ENCODE measurements at regions not wholly inside any gene's neighbourhood (a gene's known extent, or its start where the extent isn't known, plus 50 kb on each side); places are given as distances from the start of the nearest gene placed in this dataset.
"Not testable (repeated sequence)": the region's sequence is repeated elsewhere in the genome, so short reads cannot be mapped to it uniquely, and the experiment has no call there.

DNA sequence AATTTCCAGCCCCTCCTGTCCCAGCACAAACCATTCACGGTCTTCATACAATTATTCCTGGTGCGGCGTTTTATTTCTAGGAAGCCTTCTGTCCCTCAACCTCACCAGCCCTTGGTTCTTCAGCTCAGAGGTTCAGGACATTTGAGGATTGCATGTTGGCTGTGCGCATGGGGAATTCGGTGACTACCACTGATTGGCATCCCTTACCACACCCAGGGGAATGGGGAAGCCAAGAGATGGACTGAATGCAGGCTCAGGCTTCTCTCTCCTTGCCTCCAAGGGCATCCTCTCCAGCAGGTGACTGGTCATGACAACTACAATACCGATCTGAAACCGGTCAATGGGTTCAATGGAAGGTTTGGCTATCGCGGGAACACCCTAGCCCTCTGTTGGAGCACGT lies 153.8 kb downstream of the MTHFS start:
- Histone ChIP-seq H2AFZ (ENCODE audit: low read length) (no peak overlapping the region), H3K36me3 (ENCODE audit: control insufficient read depth, insufficient read depth, low read length) (no peaks in the 10 kb centered on the region), H3K9me3 (ENCODE audit: control insufficient read depth, insufficient read depth, low read depth, low read length) (no peaks in the 10 kb centered on the region), H3K27me3 (ENCODE audit: control insufficient read depth, insufficient read depth, low read length) (no peaks in the 10 kb centered on the region), H4K20me1 (ENCODE audit: control insufficient read depth, extremely low read depth, insufficient read depth, low read length) (no peaks in the 10 kb centered on the region), H3K4me3 (replicated peaks in 1 of 4; ENCODE audit: control extremely low read depth in 1 of 4, insufficient read depth in 1 of 4, low read depth in 3 of 4, low read length in 4 of 4) (no peak overlapping the region), H3K4me1 (ENCODE audit: control insufficient read depth, extremely low read depth, insufficient read depth, low read length) (no peaks in the 10 kb centered on the region), H3K9ac (ENCODE audit: insufficient read depth, low read length) (no peak overlapping the region), H3K79me2 (ENCODE audit: control insufficient read depth, insufficient read depth, low read length) (no peaks in the 10 kb centered on the region), H3K4me2 (ENCODE audit: extremely low read depth, insufficient read depth, low read length) (no peak overlapping the region), H3K27ac (ENCODE audit: insufficient read depth, low read length) (no peak overlapping the region)
- peak in 1 of 2 donors; percentile 18 for DNase-seq (ENCODE audit: low read depth in 2 of 2)
- TF ChIP-seq EZH2 (IDR thresholded peaks at IDR 0.05; ENCODE audit: low read length, missing control alignments) = no peak
- TF ChIP-seq CTCF (conservative IDR thresholded peaks at IDR 0.05 in 1 of 2, IDR thresholded peaks at IDR 0.05 in 1 of 2; ENCODE audit: low read depth in 1 of 2, low read length in 2 of 2) = no peak

- not testable (repeated sequence) for H2AFZ ChIP-seq (ENCODE audit: low read length); H3K27me3 ChIP-seq (ENCODE audit: control insufficient read depth, insufficient read depth, low read length); H3K36me3 ChIP-seq (ENCODE audit: control insufficient read depth, insufficient read depth, low read length); H3K4me1 ChIP-seq (ENCODE audit: control insufficient read depth, extremely low read depth, insufficient read depth, low read length); H3K79me2 ChIP-seq (ENCODE audit: control insufficient read depth, insufficient read depth, low read length); H3K27ac ChIP-seq (ENCODE audit: insufficient read depth, low read length); H3K9ac ChIP-seq (ENCODE audit: insufficient read depth, low read length); H3K4me3 ChIP-seq (replicated peaks in 1 of 4; ENCODE audit: control extremely low read depth in 1 of 4, insufficient read depth in 1 of 4, low read depth in 3 of 4, low read length in 4 of 4); H3K9me3 ChIP-seq (ENCODE audit: control insufficient read depth, insufficient read depth, low read depth, low read length); H4K20me1 ChIP-seq (ENCODE audit: control insufficient read depth, extremely low read depth, insufficient read depth, low read length); H3K4me2 ChIP-seq (ENCODE audit: extremely low read depth, insufficient read depth, low read length)
- DNase-seq (ENCODE audit: low read depth in 2 of 2) = peak; percentile 6 to 25
Observed at GRCh38 chr15:79744485-79744884, 152.3 kb downstream of the MTHFS start.

- Histone ChIP-seq H3K27me3 (ENCODE audit: control insufficient read depth, insufficient read depth, low read length) (no peaks in the 10 kb centered on the region), H3K9ac (ENCODE audit: insufficient read depth, low read length) (no peak overlapping the region), H3K9me3 (ENCODE audit: control insufficient read depth, insufficient read depth, low read depth, low read length) (no peaks in the 10 kb centered on the region), H3K36me3 (ENCODE audit: control insufficient read depth, insufficient read depth, low read length) (no peaks in the 10 kb centered on the region), H4K20me1 (ENCODE audit: control insufficient read depth, extremely low read depth, insufficient read depth, low read length) (no peaks in the 10 kb centered on the region), H3K79me2 (ENCODE audit: control insufficient read depth, insufficient read depth, low read length) (no peaks in the 10 kb centered on the region), H3K4me2 (ENCODE audit: extremely low read depth, insufficient read depth, low read length) (no peak overlapping the region), H3K27ac (ENCODE audit: insufficient read depth, low read length) (no peak overlapping the region), H2AFZ (ENCODE audit: low read length) (no peak overlapping the region), H3K4me1 (ENCODE audit: control insufficient read depth, extremely low read depth, insufficient read depth, low read length) (no peaks in the 10 kb centered on the region), H3K4me3 (replicated peaks in 1 of 4; ENCODE audit: control extremely low read depth in 1 of 4, insufficient read depth in 1 of 4, low read depth in 3 of 4, low read length in 4 of 4) (no peak overlapping the region)
- DNase-seq (ENCODE audit: low read depth in 2 of 2) = no peak
- TF ChIP-seq CTCF (conservative IDR thresholded peaks at IDR 0.05 in 1 of 2, IDR thresholded peaks at IDR 0.05 in 1 of 2; ENCODE audit: low read depth in 1 of 2, low read length in 2 of 2) = no peak
- TF ChIP-seq EZH2 (IDR thresholded peaks at IDR 0.05; ENCODE audit: low read length, missing control alignments) = no peak
Observed at GRCh38 chr15:79756365-79756764, 140.4 kb downstream of the MTHFS start.
